ENCODE measurements at regions not wholly inside any gene's neighbourhood (a gene's known extent, or its start where the extent isn't known, plus 50 kb on each side); places are given as distances from the start of the nearest gene placed in this dataset.

DNA sequence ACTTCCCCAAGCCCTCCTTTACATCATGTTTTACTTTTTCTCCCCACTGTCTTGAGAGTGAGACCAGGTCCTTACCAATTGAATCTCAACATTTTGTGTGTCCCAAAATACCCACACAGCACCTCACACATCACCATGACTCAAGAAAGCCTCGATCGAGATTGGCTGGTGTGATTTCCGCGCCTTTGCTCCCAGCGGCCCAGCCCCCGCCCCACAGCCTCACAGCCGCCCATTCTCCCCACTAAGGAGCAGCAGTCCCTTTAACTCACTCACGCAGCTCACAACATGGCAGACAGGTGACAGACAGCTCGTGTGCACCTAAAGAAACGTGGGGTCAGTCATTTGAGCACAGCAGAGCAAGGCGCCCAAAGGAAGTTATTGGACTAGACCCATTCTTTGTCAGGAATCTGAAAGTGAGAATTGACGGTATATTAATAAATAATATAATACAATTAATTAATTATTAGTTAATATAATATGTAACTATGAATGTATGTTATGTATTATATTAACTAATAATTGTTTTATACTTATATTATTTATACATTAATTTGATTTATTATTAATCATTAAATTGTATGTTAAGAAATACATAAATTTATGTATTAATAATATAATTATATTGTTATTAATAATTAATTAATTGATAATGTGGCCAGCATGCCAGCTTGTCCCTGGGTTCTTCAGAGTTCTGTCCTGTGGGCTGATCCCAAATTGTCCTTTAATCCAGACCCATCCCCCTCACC lies 204.9 kb upstream of the RNF32 start:
- Histone ChIP-seq H3K27me3 (ENCODE audit: insufficient read depth, insufficient read length) (no peaks in the 10 kb centered on the region), H3K9me3 (ENCODE audit: insufficient read depth, low read length) (no peaks in the 10 kb centered on the region)
- TF ChIP-seq YY1 (IDR thresholded peaks at IDR 0.05; ENCODE audit: insufficient read depth, insufficient read length) = no peak
- TF ChIP-seq SUZ12 (IDR thresholded peaks at IDR 0.05; ENCODE audit: extremely low read depth, insufficient read depth, insufficient read length) = no peak

DNA sequence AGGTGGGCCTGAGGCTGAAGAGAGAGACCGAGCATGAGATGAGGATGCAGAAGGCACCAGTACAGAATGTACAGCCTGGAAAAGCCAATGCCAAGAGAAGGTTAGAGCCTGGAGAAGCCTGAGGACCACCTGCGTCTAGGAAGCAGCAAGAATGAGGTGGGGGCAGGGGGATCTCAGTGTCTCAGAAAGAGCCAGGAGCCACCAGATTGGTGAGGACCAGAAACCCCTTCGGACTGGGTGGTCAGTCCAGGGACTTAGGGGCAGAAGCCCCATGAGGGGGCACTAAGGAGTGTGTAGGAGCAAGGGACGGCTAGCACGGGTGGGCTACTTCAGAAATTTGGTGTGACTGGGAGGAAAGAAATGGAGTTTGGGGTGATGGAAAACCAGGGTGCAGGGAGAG lies 205.9 kb upstream of the RNF32 start:
- no peak for DNase-seq (ENCODE audit: low read depth, low spot score)
- TF ChIP-seq ZNF274 (IDR thresholded peaks at IDR 0.05; ENCODE audit: low read depth, low read length) (no peak), YY1 (IDR thresholded peaks at IDR 0.05; ENCODE audit: insufficient read depth, insufficient read length) (no peak), SUZ12 (IDR thresholded peaks at IDR 0.05; ENCODE audit: extremely low read depth, insufficient read depth, insufficient read length) (no peak)
- Histone ChIP-seq H3K36me3 (ENCODE audit: insufficient read depth, insufficient read length, low read length) (no peaks in the 10 kb centered on the region), H3K4me1 (ENCODE audit: insufficient read depth, insufficient read length) (no peaks in the 10 kb centered on the region), H3K9me3 (ENCODE audit: insufficient read depth, low read length) (no peaks in the 10 kb centered on the region), H3K27me3 (ENCODE audit: insufficient read depth, insufficient read length) (no peaks in the 10 kb centered on the region), H3K9ac (ENCODE audit: insufficient read length, low read depth) (no peak overlapping the region), H3K4me3 (ENCODE audit: insufficient read length, low read depth) (no peak overlapping the region)

More for the DNA sequence above, 204.9 kb upstream of the RNF32 start:
- Histone ChIP-seq H3K9ac (ENCODE audit: insufficient read length, low read depth) (no peak overlapping the region), H3K4me1 (ENCODE audit: insufficient read depth, insufficient read length) (no peaks in the 10 kb centered on the region), H3K4me3 (ENCODE audit: insufficient read length, low read depth) (no peak overlapping the region), H3K36me3 (ENCODE audit: insufficient read depth, insufficient read length, low read length) (no peaks in the 10 kb centered on the region)
- no peak for DNase-seq (ENCODE audit: low read depth, low spot score)

DNA sequence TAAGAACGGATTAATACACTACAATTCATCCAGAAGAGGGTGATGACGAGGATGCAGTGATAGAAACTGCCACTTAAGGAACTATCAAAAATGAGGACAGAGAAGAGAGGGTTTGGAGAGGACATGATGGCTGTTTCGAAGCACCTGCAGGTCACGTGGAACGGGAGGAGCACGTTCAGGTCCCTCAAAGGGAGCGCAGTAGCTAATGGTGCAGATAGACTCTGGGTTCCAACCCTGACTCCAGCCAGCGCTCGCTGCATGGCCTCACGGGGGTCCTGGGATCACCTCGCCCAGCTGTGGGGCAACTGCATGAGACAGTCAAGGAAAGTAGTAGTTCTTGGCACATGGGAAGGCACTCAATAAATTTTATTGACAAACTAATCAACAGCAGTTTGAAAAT lies 208.6 kb upstream of the RNF32 start:
- DNase-seq (ENCODE audit: low read depth, low spot score) = no peak
- Histone ChIP-seq H3K36me3 (ENCODE audit: insufficient read depth, insufficient read length, low read length) (no peaks in the 10 kb centered on the region), H3K27me3 (ENCODE audit: insufficient read depth, insufficient read length) (no peaks in the 10 kb centered on the region), H3K9me3 (ENCODE audit: insufficient read depth, low read length) (no peaks in the 10 kb centered on the region), H3K4me1 (ENCODE audit: insufficient read depth, insufficient read length) (no peaks in the 10 kb centered on the region), H3K4me3 (ENCODE audit: insufficient read length, low read depth) (no peak overlapping the region), H3K9ac (ENCODE audit: insufficient read length, low read depth) (no peak overlapping the region)
- TF ChIP-seq ZNF274 (IDR thresholded peaks at IDR 0.05; ENCODE audit: low read depth, low read length) = no peak
- TF ChIP-seq SUZ12 (IDR thresholded peaks at IDR 0.05; ENCODE audit: extremely low read depth, insufficient read depth, insufficient read length) = no peak
- TF ChIP-seq YY1 (IDR thresholded peaks at IDR 0.05; ENCODE audit: insufficient read depth, insufficient read length) = no peak

DNA sequence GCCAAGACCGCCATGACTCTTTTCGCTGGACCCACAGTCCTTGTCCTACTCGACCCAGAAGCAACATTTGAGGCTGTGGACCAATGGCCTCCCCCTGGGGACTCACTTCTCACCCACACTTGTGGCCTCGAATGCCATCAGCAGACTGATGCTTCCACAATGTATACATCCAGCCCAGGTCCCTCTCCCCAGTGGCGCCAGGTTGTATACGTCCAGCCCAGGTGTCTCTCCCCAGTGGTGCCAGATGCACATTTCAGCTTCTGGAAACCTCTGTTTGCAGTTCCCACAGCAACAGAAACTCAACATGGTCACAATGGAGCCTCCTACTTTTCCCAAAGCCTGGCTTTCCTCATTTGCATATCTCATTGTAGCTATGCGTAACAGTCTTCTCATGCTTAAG lies 210.5 kb upstream of the RNF32 start:
- H3K4me1 ChIP-seq (ENCODE audit: insufficient read depth, insufficient read length) = no peaks in the 10 kb centered on the region
- H3K9me3 ChIP-seq (ENCODE audit: insufficient read depth, low read length) = no peaks in the 10 kb centered on the region
- H3K4me3 ChIP-seq (ENCODE audit: insufficient read length, low read depth) = no peak overlapping the region
- H3K9ac ChIP-seq (ENCODE audit: insufficient read length, low read depth) = no peak overlapping the region
- no peaks in the 10 kb centered on the region for H3K27me3 ChIP-seq (ENCODE audit: insufficient read depth, insufficient read length)
- DNase-seq (ENCODE audit: low read depth, low spot score) = no peak
- H3K36me3 ChIP-seq (ENCODE audit: insufficient read depth, insufficient read length, low read length) = no peaks in the 10 kb centered on the region
- TF ChIP-seq YY1 (IDR thresholded peaks at IDR 0.05; ENCODE audit: insufficient read depth, insufficient read length) (no peak), SUZ12 (IDR thresholded peaks at IDR 0.05; ENCODE audit: extremely low read depth, insufficient read depth, insufficient read length) (no peak), ZNF274 (IDR thresholded peaks at IDR 0.05; ENCODE audit: low read depth, low read length) (no peak)

DNA sequence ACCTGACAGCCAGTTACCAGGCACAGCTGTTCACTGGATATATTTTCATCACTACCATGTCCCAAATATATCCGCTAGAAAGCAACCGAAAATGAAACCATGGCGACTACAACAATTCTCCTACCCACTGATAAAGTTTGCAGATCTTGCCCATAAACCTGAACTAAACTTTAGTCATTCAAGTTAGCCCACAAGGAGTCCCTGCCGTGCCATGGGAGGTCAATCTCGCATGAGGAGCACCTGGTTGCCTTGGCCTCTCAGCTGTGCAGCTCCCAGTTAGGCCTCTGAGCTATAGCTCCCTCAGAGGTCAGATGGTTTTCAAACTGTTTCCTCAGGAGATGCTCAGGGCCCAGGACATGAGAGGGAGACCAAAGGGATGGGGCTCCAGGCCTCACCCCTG lies 211.1 kb upstream of the RNF32 start:
- Histone ChIP-seq H3K27me3 (ENCODE audit: insufficient read depth, insufficient read length) (no peaks in the 10 kb centered on the region), H3K36me3 (ENCODE audit: insufficient read depth, insufficient read length, low read length) (no peaks in the 10 kb centered on the region), H3K9ac (ENCODE audit: insufficient read length, low read depth) (no peak overlapping the region), H3K4me3 (ENCODE audit: insufficient read length, low read depth) (no peak overlapping the region), H3K9me3 (ENCODE audit: insufficient read depth, low read length) (no peaks in the 10 kb centered on the region), H3K4me1 (ENCODE audit: insufficient read depth, insufficient read length) (no peaks in the 10 kb centered on the region)
- TF ChIP-seq SUZ12 (IDR thresholded peaks at IDR 0.05; ENCODE audit: extremely low read depth, insufficient read depth, insufficient read length) (no peak), YY1 (IDR thresholded peaks at IDR 0.05; ENCODE audit: insufficient read depth, insufficient read length) (no peak), ZNF274 (IDR thresholded peaks at IDR 0.05; ENCODE audit: low read depth, low read length) (no peak)
- DNase-seq (ENCODE audit: low read depth, low spot score) = no peak

DNA sequence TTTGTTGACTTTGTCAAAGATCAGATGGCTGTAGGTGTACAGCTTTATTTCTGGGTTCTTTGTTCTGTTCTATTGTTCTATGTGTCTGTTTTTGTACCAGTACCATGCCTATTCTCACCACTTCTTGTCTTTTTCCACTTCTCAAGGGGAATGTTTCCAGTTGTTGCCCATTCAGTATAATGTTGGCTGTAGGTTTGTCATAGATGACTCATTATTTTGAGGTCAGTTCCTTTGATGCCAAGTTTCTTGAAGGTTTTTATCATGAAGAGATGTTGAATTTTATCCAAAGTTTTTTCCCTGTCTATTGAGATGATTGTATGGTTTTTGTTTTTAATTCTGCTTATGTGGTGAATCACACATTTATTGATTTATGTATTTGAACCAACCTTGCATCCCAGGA lies 216.7 kb upstream of the RNF32 start:
- DNase-seq (ENCODE audit: low read depth, low spot score) = no peak
- H3K36me3 ChIP-seq (ENCODE audit: insufficient read depth, insufficient read length, low read length) = no peaks in the 10 kb centered on the region
- no peak overlapping the region for H3K4me3 ChIP-seq (ENCODE audit: insufficient read length, low read depth)
- TF ChIP-seq YY1 (IDR thresholded peaks at IDR 0.05; ENCODE audit: insufficient read depth, insufficient read length) (no peak), SUZ12 (IDR thresholded peaks at IDR 0.05; ENCODE audit: extremely low read depth, insufficient read depth, insufficient read length) (no peak), ZNF274 (IDR thresholded peaks at IDR 0.05; ENCODE audit: low read depth, low read length) (no peak)
- no peaks in the 10 kb centered on the region for H3K27me3 ChIP-seq (ENCODE audit: insufficient read depth, insufficient read length)
- H3K9ac ChIP-seq (ENCODE audit: insufficient read length, low read depth) = no peak overlapping the region
- no peaks in the 10 kb centered on the region for H3K4me1 ChIP-seq (ENCODE audit: insufficient read depth, insufficient read length)
- no peaks in the 10 kb centered on the region for H3K9me3 ChIP-seq (ENCODE audit: insufficient read depth, low read length)

DNA sequence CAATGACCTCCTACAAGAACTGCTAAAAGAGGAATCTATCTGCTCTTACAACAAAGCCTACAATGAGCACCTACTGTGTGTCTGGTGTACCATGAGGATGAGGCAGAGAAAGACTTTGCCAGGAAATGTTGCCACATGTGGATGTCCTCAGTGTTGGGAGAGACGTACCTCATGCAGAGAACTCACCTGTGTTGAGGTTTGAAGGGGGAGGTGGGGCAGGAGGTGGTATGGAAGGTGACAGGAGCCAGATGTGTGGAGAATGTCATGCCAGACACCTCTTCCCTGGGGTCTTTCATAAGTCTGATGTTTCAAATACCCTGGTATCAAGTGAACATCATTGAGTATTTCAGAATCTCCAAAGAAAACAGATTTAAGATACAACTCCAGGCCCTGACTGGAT lies 220.1 kb upstream of the RNF32 start:
- H3K27me3 ChIP-seq (ENCODE audit: insufficient read depth, insufficient read length) = no peaks in the 10 kb centered on the region
- TF ChIP-seq ZNF274 (IDR thresholded peaks at IDR 0.05; ENCODE audit: low read depth, low read length) (no peak), YY1 (IDR thresholded peaks at IDR 0.05; ENCODE audit: insufficient read depth, insufficient read length) (no peak), SUZ12 (IDR thresholded peaks at IDR 0.05; ENCODE audit: extremely low read depth, insufficient read depth, insufficient read length) (no peak)
- no peaks in the 10 kb centered on the region for H3K36me3 ChIP-seq (ENCODE audit: insufficient read depth, insufficient read length, low read length)
- no peaks in the 10 kb centered on the region for H3K9me3 ChIP-seq (ENCODE audit: insufficient read depth, low read length)
- no peak overlapping the region for H3K9ac ChIP-seq (ENCODE audit: insufficient read length, low read depth)
- H3K4me3 ChIP-seq (ENCODE audit: insufficient read length, low read depth) = no peak overlapping the region
- no peak for DNase-seq (ENCODE audit: low read depth, low spot score)
- no peaks in the 10 kb centered on the region for H3K4me1 ChIP-seq (ENCODE audit: insufficient read depth, insufficient read length)
